ENCODE measurements at regions not wholly inside any gene's neighbourhood (a gene's known extent, or its start where the extent isn't known, plus 50 kb on each side); places are given as distances from the start of the nearest gene placed in this dataset.

GRCh38 chr9:1757186-1757585 is 258.0 kb upstream of the SMARCA2 start:
- no peak for DNase-seq (ENCODE audit: low read depth)

GRCh38 chr9:1759009-1759408 is 256.1 kb upstream of the SMARCA2 start:
- no peak for DNase-seq (ENCODE audit: low read depth)

GRCh38 chr9:1759771-1760300 is 255.3 kb upstream of the SMARCA2 start:
- DNase-seq (ENCODE audit: low read depth) = no peak

GRCh38 chr9:1761807-1762206 is 253.3 kb upstream of the SMARCA2 start:
- no peak for DNase-seq (ENCODE audit: low read depth)

GRCh38 chr9:1766042-1766441 is 249.1 kb upstream of the SMARCA2 start:
- DNase-seq (ENCODE audit: low read depth) = no peak

GRCh38 chr9:1768561-1768960 is 246.6 kb upstream of the SMARCA2 start:
- no peak for DNase-seq (ENCODE audit: low read depth)

GRCh38 chr9:1771094-1771789 is 243.9 kb upstream of the SMARCA2 start:
- DNase-seq (ENCODE audit: low read depth) = no peak

GRCh38 chr9:1775230-1775629 is 239.9 kb upstream of the SMARCA2 start:
- no peak for DNase-seq (ENCODE audit: low read depth)

- DNase-seq (ENCODE audit: low read depth) = no peak
These were observed 238.5 kb upstream of the SMARCA2 start for GRCh38 chr9:1776668-1777067.

- DNase-seq (ENCODE audit: low read depth) = no peak
These were observed 224.0 kb upstream of the SMARCA2 start for GRCh38 chr9:1791191-1791590.

GRCh38 chr9:1794547-1795270 is 220.4 kb upstream of the SMARCA2 start:
- DNase-seq (ENCODE audit: low read depth) = no peak

- no peak for DNase-seq (ENCODE audit: low read depth)
These were observed 210.8 kb upstream of the SMARCA2 start for GRCh38 chr9:1804128-1804865.

GRCh38 chr9:1829719-1830118 is 185.4 kb upstream of the SMARCA2 start:
- DNase-seq (ENCODE audit: low read depth) = no peak

GRCh38 chr9:1832960-1833359 is 182.2 kb upstream of the SMARCA2 start:
- DNase-seq (ENCODE audit: low read depth) = no peak

- DNase-seq (ENCODE audit: low read depth) = peak; percentile 6
These were observed 177.6 kb upstream of the SMARCA2 start for GRCh38 chr9:1837453-1838084.

GRCh38 chr9:1839909-1840308 is 175.2 kb upstream of the SMARCA2 start:
- DNase-seq (ENCODE audit: low read depth) = no peak

GRCh38 chr9:1845425-1845824 is 169.7 kb upstream of the SMARCA2 start:
- no peak for DNase-seq (ENCODE audit: low read depth)

GRCh38 chr9:1855726-1856125 is 159.4 kb upstream of the SMARCA2 start:
- no peak for DNase-seq (ENCODE audit: low read depth)

GRCh38 chr9:1857808-1858207 is 157.3 kb upstream of the SMARCA2 start:
- no peak for DNase-seq (ENCODE audit: low read depth)

- no peak for DNase-seq (ENCODE audit: low read depth)
These were observed 145.3 kb upstream of the SMARCA2 start for GRCh38 chr9:1869843-1870242.

- no peak for DNase-seq (ENCODE audit: low read depth)
These were observed 144.2 kb upstream of the SMARCA2 start for GRCh38 chr9:1870915-1871314.

Data from GM04504 (cell line).